HG03558 (cell line): ENCODE measurements at regions not wholly inside any gene's neighbourhood (a gene's known extent, or its start where the extent isn't known, plus 50 kb on each side); places are given as distances from the start of the nearest gene placed in this dataset.

ENCODE experiments used
- ATAC-seq: cut with Tn5 transposase; IDR thresholded peaks from one replicate; pipeline ENCODE4 v1.9.1; 2021; ENCODE audit warnings: moderate number of reproducible peaks; ENCODE audit not compliant: unreplicated experiment; ENCODE audit errors: extremely low read depth

GRCh38 chr17:71455219-71455618, 665.6 kb upstream of the SOX9 start:
- no peak for ATAC-seq

GRCh38 chr17:71458322-71458721, 662.5 kb upstream of the SOX9 start:
- ATAC-seq: no peak

DNA sequence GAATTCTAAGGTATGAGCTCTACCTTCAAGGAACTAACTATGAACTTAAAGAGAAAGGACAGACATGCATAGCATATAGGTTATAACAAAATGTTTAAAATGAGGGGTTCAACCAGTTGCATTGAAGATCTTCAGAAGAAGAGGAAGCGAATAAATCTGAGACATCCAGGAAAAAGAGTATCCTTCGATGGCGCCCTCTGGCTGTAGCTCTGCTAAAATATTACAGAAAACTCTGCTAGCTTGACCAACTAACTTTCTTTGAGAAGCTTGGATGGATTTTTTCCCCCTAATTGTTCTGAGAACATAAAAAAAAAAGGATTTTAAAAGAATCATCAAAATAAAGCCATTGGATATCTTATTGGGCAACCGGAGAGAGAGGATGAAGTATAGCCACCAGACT, 659.9 kb upstream of the SOX9 start:
- ATAC-seq: no peak

GRCh38 chr17:71461498-71462169, 659.2 kb upstream of the SOX9 start:
- ATAC-seq: no peak

GRCh38 chr17:71464241-71464640, 656.6 kb upstream of the SOX9 start:
- no peak for ATAC-seq

DNA sequence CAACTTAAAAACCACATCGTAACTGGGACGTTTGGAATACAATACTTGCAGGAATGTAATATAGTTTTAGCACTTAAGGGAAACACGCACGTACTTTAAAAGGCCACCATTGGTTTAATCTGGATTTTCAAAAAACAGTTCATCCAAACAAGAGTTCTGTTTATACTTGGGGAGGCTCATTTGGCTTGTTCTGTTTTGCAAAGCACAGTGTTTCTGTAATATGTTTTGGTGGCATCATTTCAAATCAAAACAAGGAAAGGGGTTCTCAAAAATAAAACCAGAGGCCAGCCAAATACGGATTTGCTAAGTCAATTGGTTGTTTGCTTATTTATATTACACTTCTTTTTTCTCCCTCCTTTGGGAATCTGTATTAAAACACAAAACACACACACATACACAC, 656.1 kb upstream of the SOX9 start:
- no peak for ATAC-seq

DNA sequence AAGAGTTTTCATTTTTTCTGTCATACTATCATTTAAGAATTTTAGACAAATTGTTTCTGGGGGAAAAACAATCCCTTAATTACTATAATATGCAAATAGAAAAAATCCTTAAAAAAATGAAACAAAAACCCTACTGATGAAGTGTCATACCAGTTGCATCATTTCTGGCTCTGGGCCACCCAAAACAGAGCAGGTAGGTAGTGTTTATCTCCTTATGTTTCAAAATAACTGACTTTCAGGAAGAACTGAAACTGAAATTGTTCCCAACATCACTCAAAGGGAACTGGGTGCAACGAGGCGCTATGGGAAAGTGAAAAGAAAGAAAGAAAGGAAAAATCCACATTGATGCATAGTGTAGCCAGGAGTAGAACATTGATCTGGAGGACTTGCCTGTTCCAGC, 653.1 kb upstream of the SOX9 start:
- ATAC-seq: no peak

DNA sequence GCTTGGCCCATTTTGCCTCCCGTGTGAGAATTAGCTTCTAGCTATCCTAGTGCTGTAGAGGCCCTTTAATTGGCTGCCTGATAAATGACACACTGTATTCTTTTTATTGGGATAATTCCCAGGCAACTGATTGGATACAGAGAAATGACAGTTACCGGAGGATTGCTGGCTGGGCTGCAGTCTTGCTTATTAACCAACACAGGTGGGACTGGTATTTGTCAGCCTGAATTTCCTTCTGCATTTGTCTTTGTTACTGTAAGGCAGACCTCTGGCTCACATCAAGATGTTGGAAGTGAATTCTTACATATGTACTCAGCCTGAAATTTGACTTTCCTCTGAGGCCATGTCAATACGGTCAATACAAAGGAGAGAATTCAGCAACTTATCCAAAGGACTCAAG, 650.8 kb upstream of the SOX9 start:
- ATAC-seq: no peak

GRCh38 chr17:71472809-71473789, 647.7 kb upstream of the SOX9 start:
- no peak for ATAC-seq

GRCh38 chr17:71477356-71477755, 643.5 kb upstream of the SOX9 start:
- ATAC-seq: no peak

- ATAC-seq: no peak
These were observed 640.7 kb upstream of the SOX9 start for GRCh38 chr17:71480099-71480498.

DNA sequence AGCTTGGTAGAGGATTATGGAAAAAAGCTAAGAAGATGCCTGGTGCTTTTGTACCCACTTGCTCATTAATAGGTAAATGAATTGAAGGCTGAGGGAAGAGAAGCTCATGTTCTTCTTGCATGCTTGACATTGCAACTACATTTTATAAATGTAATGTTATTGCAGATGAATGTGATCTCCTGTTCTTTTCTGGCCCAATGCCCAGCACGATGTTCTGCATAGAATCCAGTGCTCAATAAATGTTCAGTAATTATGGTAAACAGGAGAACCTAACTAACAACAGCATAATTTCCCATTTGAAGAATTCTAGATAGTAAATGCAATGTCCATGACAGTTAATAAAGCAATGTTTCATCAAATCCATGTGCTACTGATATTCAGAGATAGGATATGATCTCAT, 638.2 kb upstream of the SOX9 start:
- no peak for ATAC-seq

- no peak for ATAC-seq
These were observed 636.3 kb upstream of the SOX9 start for GRCh38 chr17:71484546-71484945.

DNA sequence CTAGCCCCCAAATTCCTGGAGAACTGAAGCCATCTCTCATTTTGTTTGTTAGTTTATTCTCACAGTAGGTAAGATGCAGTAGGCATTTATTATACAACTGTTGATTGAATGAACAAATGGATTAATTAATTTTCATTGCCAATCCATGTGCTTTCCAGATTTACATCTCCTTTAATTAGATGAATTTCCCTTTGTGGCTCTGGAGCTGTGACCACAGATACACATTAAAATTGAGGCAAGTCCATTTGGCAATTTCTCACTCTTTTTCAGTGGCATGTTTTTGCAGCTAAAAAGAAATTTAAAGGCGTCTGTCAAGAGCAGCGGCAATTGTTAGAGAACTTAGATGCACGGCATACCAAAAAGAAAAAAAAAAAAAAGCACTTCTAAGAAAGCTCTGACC, 635.4 kb upstream of the SOX9 start:
- no peak for ATAC-seq

- no peak for ATAC-seq
These were observed 634.6 kb upstream of the SOX9 start for GRCh38 chr17:71486261-71486660.

GRCh38 chr17:71488851-71489250, 632.0 kb upstream of the SOX9 start:
- ATAC-seq: no peak

DNA sequence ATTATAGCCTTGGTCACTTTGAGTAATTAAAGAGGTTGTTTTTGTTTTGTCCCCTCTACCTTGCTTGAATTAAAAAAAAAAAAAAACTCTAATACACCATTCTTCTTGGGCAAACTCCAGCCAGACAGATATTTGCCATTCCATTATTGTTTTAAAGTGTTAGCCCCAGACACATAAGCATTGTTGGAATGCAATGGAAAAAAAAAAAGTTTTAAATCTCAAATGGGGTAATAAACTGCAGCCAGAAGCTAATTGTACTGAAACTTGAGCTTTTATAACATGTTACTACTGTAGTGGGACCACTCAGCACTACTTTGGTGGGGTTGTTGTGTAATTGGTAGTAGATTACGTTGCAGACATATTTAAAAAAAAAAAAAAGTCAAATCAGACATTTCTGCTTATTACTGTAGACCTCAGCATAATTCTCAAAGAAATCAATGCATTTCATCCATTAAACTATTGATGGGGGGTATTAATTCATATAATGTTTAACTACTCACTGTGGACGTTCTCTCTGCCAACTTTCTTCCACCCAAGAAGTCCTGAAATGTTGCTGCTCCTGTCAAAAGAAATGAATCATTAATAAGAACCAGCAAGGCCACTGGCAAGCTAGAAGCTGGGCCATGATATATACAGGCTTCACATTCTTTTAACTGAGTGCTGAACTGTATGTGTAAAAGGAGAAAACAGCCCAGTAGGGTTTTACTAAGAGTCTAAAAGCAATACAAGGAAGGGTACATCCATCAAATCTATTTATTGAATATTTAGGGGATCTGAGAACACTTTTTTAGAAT, 626.6 kb upstream of the SOX9 start:
- ATAC-seq: no peak

GRCh38 chr17:71495420-71495819, 625.4 kb upstream of the SOX9 start:
- ATAC-seq: no peak

DNA sequence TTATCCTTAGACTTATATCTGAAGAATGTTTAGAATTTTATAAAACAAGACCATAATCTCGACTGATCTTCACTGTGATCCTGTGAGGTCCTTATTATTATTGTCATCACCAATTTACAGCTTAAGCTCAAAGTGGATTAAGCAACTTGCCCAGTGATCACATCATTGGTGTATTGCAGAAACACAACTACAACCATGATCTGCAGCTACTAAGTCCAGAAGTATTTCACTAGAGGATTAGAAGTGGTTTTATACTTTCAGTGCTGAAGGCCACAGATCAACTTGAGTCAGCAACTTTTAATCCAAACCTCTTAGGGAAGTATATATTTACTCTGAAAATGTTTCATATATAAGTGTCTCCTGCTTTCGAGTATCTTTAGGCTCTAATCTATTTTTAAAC, 624.3 kb upstream of the SOX9 start:
- no peak for ATAC-seq

GRCh38 chr17:71500761-71501555, 619.9 kb upstream of the SOX9 start:
- ATAC-seq: no peak
